H9 (cell line): ENCODE measurements at regions not wholly inside any gene's neighbourhood (a gene's known extent, or its start where the extent isn't known, plus 50 kb on each side); places are given as distances from the start of the nearest gene placed in this dataset.

ENCODE experiments used
- DNase-seq: peaks from one replicate; pipeline ENCODE4 v3.0.0-alpha.2; 2017
- H2AFZ ChIP-seq: one replicate; pipeline ENCODE4 v1.6.1; 2013; ENCODE audit warnings: mild to moderate bottlenecking, low read length, control low read depth, moderate library complexity
- H2AK5ac ChIP-seq: 2 replicates; pipeline ENCODE4 v1.6.1; 2013; ENCODE audit warnings: low read length, control low read depth, mixed read lengths; ENCODE audit not compliant: insufficient read length
- H2BK120ac ChIP-seq: one replicate; pipeline ENCODE4 v1.6.1; 2013; ENCODE audit warnings: low read depth, mild to moderate bottlenecking, low read length, control low read depth, inconsistent platforms; ENCODE audit not compliant: poor library complexity, severe bottlenecking
- H2BK12ac ChIP-seq: 2 replicates; pipeline ENCODE4 v1.6.1; 2013; ENCODE audit warnings: low read length, control low read depth, mixed read lengths, low read depth; ENCODE audit not compliant: insufficient read length
- H2BK15ac ChIP-seq: 2 replicates; pipeline ENCODE4 v1.6.1; 2013; ENCODE audit warnings: low read depth, low read length, control low read depth
- H2BK20ac ChIP-seq: one replicate; pipeline ENCODE4 v1.6.1; 2013; ENCODE audit warnings: low read depth, mild to moderate bottlenecking, low read length, control low read depth, inconsistent platforms; ENCODE audit not compliant: poor library complexity, severe bottlenecking
- H2BK5ac ChIP-seq: 2 replicates; pipeline ENCODE4 v1.6.1; 2013; ENCODE audit warnings: low read length, control low read depth, mixed read lengths; ENCODE audit not compliant: insufficient read length
- H3K14ac ChIP-seq: 2 replicates; pipeline ENCODE4 v1.6.1; 2013; ENCODE audit warnings: low read length, control low read depth; ENCODE audit not compliant: insufficient read depth
- H3K18ac ChIP-seq: 2 replicates; pipeline ENCODE4 v1.6.1; 2013; ENCODE audit warnings: low read depth, mild to moderate bottlenecking, mixed read lengths, low read length, control low read depth; ENCODE audit not compliant: insufficient read length
- H3K23ac ChIP-seq: 2 replicates; pipeline ENCODE4 v1.6.1; 2013; ENCODE audit warnings: low read length, control low read depth, mixed read lengths, low read depth; ENCODE audit not compliant: insufficient read length
- H3K23me2 ChIP-seq: 2 replicates; pipeline ENCODE4 v1.6.1; 2013; ENCODE audit warnings: low read depth, mild to moderate bottlenecking, mixed read lengths, low read length, control low read depth; ENCODE audit not compliant: insufficient read length, poor library complexity, severe bottlenecking
- H3K27ac ChIP-seq: 2 replicates; pipeline ENCODE4 v1.5.1; 2013; ENCODE audit warnings: low read length, control low read depth, mixed read lengths, low read depth; ENCODE audit not compliant: insufficient read length
- H3K27me3 ChIP-seq: 2 replicates; pipeline ENCODE4 v1.6.1; 2013; ENCODE audit warnings: low read length, control low read depth, inconsistent platforms; ENCODE audit not compliant: insufficient read depth
- H3K4ac ChIP-seq: 2 replicates; pipeline ENCODE4 v1.6.1; 2013; ENCODE audit warnings: low read depth, mild to moderate bottlenecking, control low read depth, inconsistent platforms, low read length, moderate library complexity
- H3K4me1 ChIP-seq: 2 replicates; pipeline ENCODE4 v1.6.1; 2013; ENCODE audit warnings: low read length, control low read depth, inconsistent platforms; ENCODE audit not compliant: insufficient read depth
- H3K4me2 ChIP-seq: 2 replicates; pipeline ENCODE4 v1.6.1; 2013; ENCODE audit warnings: low read length, control low read depth, mixed read lengths; ENCODE audit not compliant: insufficient read length, insufficient read depth
- H3K56ac ChIP-seq: 2 replicates; pipeline ENCODE4 v1.6.1; 2013; ENCODE audit warnings: low read depth, mild to moderate bottlenecking, mixed read lengths, low read length, control low read depth; ENCODE audit not compliant: insufficient read length
- H3K79me1 ChIP-seq: 2 replicates; pipeline ENCODE4 v1.6.1; 2013; ENCODE audit warnings: low read depth, mild to moderate bottlenecking, moderate library complexity, low read length, control low read depth, inconsistent platforms; ENCODE audit not compliant: insufficient read depth, poor library complexity, severe bottlenecking
- H3K79me2 ChIP-seq: 2 replicates; pipeline ENCODE4 v1.6.1; 2013; ENCODE audit warnings: low read length, control low read depth, inconsistent platforms; ENCODE audit not compliant: insufficient read depth
- H3K9ac ChIP-seq: 2 replicates; pipeline ENCODE4 v1.6.1; 2013; ENCODE audit warnings: low read length, control low read depth, mixed read lengths; ENCODE audit not compliant: insufficient read length; ENCODE audit errors: extremely low read depth
- H3K9me3 ChIP-seq: one replicate; pipeline ENCODE4 v1.6.1; 2013; ENCODE audit warnings: low read depth, low read length, inconsistent platforms; ENCODE audit not compliant: control insufficient read depth
- H3T11ph ChIP-seq: one replicate; pipeline ENCODE4 v1.6.1; 2013; ENCODE audit warnings: mild to moderate bottlenecking, low read length, control low read depth, inconsistent platforms
- H4K20me1 ChIP-seq: one replicate; pipeline ENCODE4 v1.6.1; 2013; ENCODE audit not compliant: control insufficient read depth, insufficient read length, insufficient read depth
- H4K5ac ChIP-seq: 2 replicates; pipeline ENCODE4 v1.6.1; 2013; ENCODE audit warnings: low read depth, mild to moderate bottlenecking, mixed read lengths, low read length, control low read depth; ENCODE audit not compliant: insufficient read length
- H4K8ac ChIP-seq: replicated peaks from 2 replicates; pipeline ENCODE4 v1.6.1; 2013; ENCODE audit warnings: low read length, control low read depth, mixed read lengths, low read depth; ENCODE audit not compliant: insufficient read length
- H4K91ac ChIP-seq: 2 replicates; pipeline ENCODE4 v1.6.1; 2013; ENCODE audit warnings: low read depth, mild to moderate bottlenecking, moderate library complexity, mixed read lengths, low read length, control low read depth; ENCODE audit not compliant: insufficient read length
- H3K27ac Mint-ChIP-seq, 3 experiments: 2 replicates in 2 of 3; 3 replicates in 1 of 3; pipeline ENCODE4 v1.8.0; 2020 to 2021; ENCODE audit warnings: mixed read lengths in 3 of 3, mild to moderate bottlenecking in 1 of 3, moderate library complexity in 1 of 3
- H3K27me3 Mint-ChIP-seq: 2 replicates; pipeline ENCODE4 v1.8.0; 2021; ENCODE audit warnings: low read depth, mild to moderate bottlenecking, moderate library complexity, mixed read lengths
- H3K36me3 Mint-ChIP-seq, 3 experiments: 2 replicates in 2 of 3; 3 replicates in 1 of 3; pipeline ENCODE4 v1.8.0; 2020 to 2021; ENCODE audit warnings: low read depth in 3 of 3, mixed read lengths in 3 of 3; ENCODE audit not compliant: insufficient read depth in 1 of 3
- H3K4me1 Mint-ChIP-seq, 2 experiments: 2 replicates each; pipeline ENCODE4 v1.8.0; 2020; ENCODE audit warnings: mixed read lengths in 2 of 2
- H3K4me3 Mint-ChIP-seq, 2 experiments: 2 replicates in 1 of 2; 3 replicates in 1 of 2; pipeline ENCODE4 v1.8.0; 2020 to 2021; ENCODE audit warnings: mild to moderate bottlenecking in 2 of 2, mixed read lengths in 2 of 2, moderate library complexity in 1 of 2
- H3K9me3 Mint-ChIP-seq, 2 experiments: 2 replicates in 1 of 2; 3 replicates in 1 of 2; pipeline ENCODE4 v1.8.0; 2020; ENCODE audit warnings: mild to moderate bottlenecking in 2 of 2, mixed read lengths in 2 of 2, moderate library complexity in 1 of 2
- WGBS: extraction: QIAGEN DNeasy Blood & Tissue Kit; methylation state at CpG from one replicate; pipeline ENCODE4 v1.1.7; 2013; ENCODE audit warnings: missing lambda C conversion rate, low lambda C conversion rate, mixed read lengths; ENCODE audit not compliant: insufficient read length; ENCODE audit errors: extremely low coverage; 5-methylcytosine and 5-hydroxymethylcytosine counted together
- TF ChIP-seq, protein P1 (sequence below): fragments of 200-600 bp; sonication (generic); conservative IDR thresholded peaks from 3 replicates; pipeline ENCODE4 v1.8.0; 2021; ENCODE audit warnings: antibody characterized with exemption, mild to moderate bottlenecking

- Histone ChIP-seq H3K79me1 (no peaks in the 10 kb centered on the region), H2BK120ac (no peak overlapping the region), H4K91ac (no peak overlapping the region), H3K4ac (no peak overlapping the region), H2BK5ac (no peak overlapping the region), H3K9me3 (no peaks in the 10 kb centered on the region), H3K4me1 (0 out of 2 replicates have a peak, but pooled peaks cover 2% of the 10 kb centered on the region), H2AFZ (no peak overlapping the region), H3K23me2 (no peaks in the 10 kb centered on the region), H3T11ph (no peak overlapping the region), H3K23ac (no peak overlapping the region), H2BK15ac (no peak overlapping the region), H3K18ac (no peak overlapping the region), H3K9ac (no peak overlapping the region), H2AK5ac (no peak overlapping the region), H2BK20ac (no peak overlapping the region), H3K27ac (no peak overlapping the region), H2BK12ac (no peak overlapping the region), H3K4me2 (no peak overlapping the region), H3K27me3 (no peaks in the 10 kb centered on the region), H4K20me1 (no peaks in the 10 kb centered on the region), H4K8ac (no peak overlapping the region), H3K56ac (no peak overlapping the region), H3K79me2 (no peaks in the 10 kb centered on the region), H3K14ac (no peak overlapping the region), H4K5ac (no peak overlapping the region)
- Mint-ChIP-seq H3K4me3 (no peak overlapping the region), H3K27me3 (no peaks in the 10 kb centered on the region; the same call in 1 of the 2 replicates), H3K36me3 (no peaks in the 10 kb centered on the region), H3K9me3 (no peaks in the 10 kb centered on the region), H3K4me1 (peaks cover 3 to 10% of the 10 kb centered on the region in 2 experiments), H3K27ac (no peak overlapping the region)
- DNase-seq = no peak
- WGBS = no CpG with 5 or more reads among the region's 2 CpGs
- TF ChIP-seq, protein P1, sequence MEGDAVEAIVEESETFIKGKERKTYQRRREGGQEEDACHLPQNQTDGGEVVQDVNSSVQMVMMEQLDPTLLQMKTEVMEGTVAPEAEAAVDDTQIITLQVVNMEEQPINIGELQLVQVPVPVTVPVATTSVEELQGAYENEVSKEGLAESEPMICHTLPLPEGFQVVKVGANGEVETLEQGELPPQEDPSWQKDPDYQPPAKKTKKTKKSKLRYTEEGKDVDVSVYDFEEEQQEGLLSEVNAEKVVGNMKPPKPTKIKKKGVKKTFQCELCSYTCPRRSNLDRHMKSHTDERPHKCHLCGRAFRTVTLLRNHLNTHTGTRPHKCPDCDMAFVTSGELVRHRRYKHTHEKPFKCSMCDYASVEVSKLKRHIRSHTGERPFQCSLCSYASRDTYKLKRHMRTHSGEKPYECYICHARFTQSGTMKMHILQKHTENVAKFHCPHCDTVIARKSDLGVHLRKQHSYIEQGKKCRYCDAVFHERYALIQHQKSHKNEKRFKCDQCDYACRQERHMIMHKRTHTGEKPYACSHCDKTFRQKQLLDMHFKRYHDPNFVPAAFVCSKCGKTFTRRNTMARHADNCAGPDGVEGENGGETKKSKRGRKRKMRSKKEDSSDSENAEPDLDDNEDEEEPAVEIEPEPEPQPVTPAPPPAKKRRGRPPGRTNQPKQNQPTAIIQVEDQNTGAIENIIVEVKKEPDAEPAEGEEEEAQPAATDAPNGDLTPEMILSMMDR = no peak
Measured at GRCh38 chr18:70554854-70555445, 266.1 kb downstream of the SOCS6 start.
